ENCODE measurements at regions not wholly inside any gene's neighbourhood (a gene's known extent, or its start where the extent isn't known, plus 50 kb on each side); places are given as distances from the start of the nearest gene placed in this dataset.

DNA sequence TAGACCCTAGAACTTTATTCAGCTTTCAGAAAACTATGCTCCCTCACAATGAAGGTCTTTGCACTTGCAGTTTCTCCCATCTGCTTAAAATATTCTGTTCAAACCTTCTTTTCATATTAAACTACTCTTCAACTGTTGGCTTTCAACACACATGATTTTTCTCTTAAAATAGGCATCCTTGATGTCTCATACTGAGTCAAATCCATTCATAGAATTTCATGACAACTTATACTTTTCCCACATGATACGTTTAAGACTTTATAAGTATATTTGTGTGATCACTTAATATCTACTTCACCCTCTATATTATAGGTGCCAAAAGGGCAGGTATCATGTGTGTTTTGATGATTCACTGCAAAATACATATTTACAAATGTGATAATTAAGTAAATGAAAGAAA lies 412.5 kb downstream of the MMUT start:
- no peak for TF ChIP-seq CTCF (IDR thresholded peaks at IDR 0.05; ENCODE audit: unreplicated experiment)
- H3K9me3 Mint-ChIP-seq (ENCODE audit: unreplicated experiment), result no peaks in the 10 kb centered on the region
- no peak overlapping the region for H3K27ac Mint-ChIP-seq (ENCODE audit: unreplicated experiment)
- no peak for DNase-seq (ENCODE audit: low spot score)
- no peaks in the 10 kb centered on the region for H3K4me1 Mint-ChIP-seq (ENCODE audit: unreplicated experiment)
- H3K4me3 Mint-ChIP-seq (ENCODE audit: unreplicated experiment), result no peak overlapping the region
- H3K36me3 Mint-ChIP-seq (ENCODE audit: low read depth, unreplicated experiment), result no peaks in the 10 kb centered on the region
- no peaks in the 10 kb centered on the region for H3K27me3 Mint-ChIP-seq (ENCODE audit: unreplicated experiment)

DNA sequence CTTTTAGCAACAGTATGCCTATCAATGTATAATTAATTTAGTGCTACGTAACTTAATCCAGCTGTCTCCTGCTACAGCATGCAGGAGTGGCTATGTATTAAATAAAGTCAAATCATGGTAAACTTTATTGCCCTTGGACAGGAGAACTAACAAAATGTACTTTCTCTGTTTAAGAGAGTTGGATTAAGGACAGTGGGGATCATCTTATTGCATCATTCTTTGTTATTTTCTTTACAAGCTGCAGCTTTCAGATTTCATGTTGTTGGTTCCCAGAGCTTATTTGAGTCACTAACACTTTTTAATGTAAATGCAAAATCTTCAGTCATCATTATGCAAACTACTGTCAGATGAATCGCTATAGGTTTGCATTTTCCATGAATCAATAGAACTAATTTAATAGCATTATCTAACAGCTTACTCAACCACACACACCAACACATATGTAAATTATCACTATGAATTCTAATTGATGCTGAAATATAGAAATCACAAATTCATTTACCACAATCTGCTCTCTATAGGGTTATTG lies 424.7 kb downstream of the MMUT start:
- H3K27ac Mint-ChIP-seq (ENCODE audit: unreplicated experiment), result no peak overlapping the region
- TF ChIP-seq CTCF (IDR thresholded peaks at IDR 0.05; ENCODE audit: unreplicated experiment), result no peak

GRCh38 chr6:49030251-49031020 lies 432.6 kb downstream of the MMUT start:
- no peak for TF ChIP-seq CTCF (IDR thresholded peaks at IDR 0.05; ENCODE audit: unreplicated experiment)
- Mint-ChIP-seq H3K36me3 (ENCODE audit: low read depth, unreplicated experiment) (no peaks in the 10 kb centered on the region), H3K27ac (ENCODE audit: unreplicated experiment) (no peak overlapping the region), H3K9me3 (ENCODE audit: unreplicated experiment) (no peaks in the 10 kb centered on the region), H3K4me1 (ENCODE audit: unreplicated experiment) (no peaks in the 10 kb centered on the region), H3K27me3 (ENCODE audit: unreplicated experiment) (no peaks in the 10 kb centered on the region), H3K4me3 (ENCODE audit: unreplicated experiment) (no peak overlapping the region)
- DNase-seq (ENCODE audit: low spot score), result no peak

More for the DNA sequence above, 424.7 kb downstream of the MMUT start:
- H3K9me3 Mint-ChIP-seq (ENCODE audit: unreplicated experiment), result no peaks in the 10 kb centered on the region
- no peak overlapping the region for H3K4me3 Mint-ChIP-seq (ENCODE audit: unreplicated experiment)
- H3K27me3 Mint-ChIP-seq (ENCODE audit: unreplicated experiment), result no peaks in the 10 kb centered on the region
- no peak for DNase-seq (ENCODE audit: low spot score)
- no peaks in the 10 kb centered on the region for H3K36me3 Mint-ChIP-seq (ENCODE audit: low read depth, unreplicated experiment)
- no peaks in the 10 kb centered on the region for H3K4me1 Mint-ChIP-seq (ENCODE audit: unreplicated experiment)

GRCh38 chr6:49027644-49028043 lies 435.4 kb downstream of the MMUT start:
- no peak for DNase-seq (ENCODE audit: low spot score)
- H3K4me3 Mint-ChIP-seq (ENCODE audit: unreplicated experiment), result no peak overlapping the region
- H3K27ac Mint-ChIP-seq (ENCODE audit: unreplicated experiment), result no peak overlapping the region
- no peaks in the 10 kb centered on the region for H3K9me3 Mint-ChIP-seq (ENCODE audit: unreplicated experiment)
- no peaks in the 10 kb centered on the region for H3K36me3 Mint-ChIP-seq (ENCODE audit: low read depth, unreplicated experiment)
- TF ChIP-seq CTCF (IDR thresholded peaks at IDR 0.05; ENCODE audit: unreplicated experiment), result no peak
- H3K27me3 Mint-ChIP-seq (ENCODE audit: unreplicated experiment), result no peaks in the 10 kb centered on the region
- H3K4me1 Mint-ChIP-seq (ENCODE audit: unreplicated experiment), result no peaks in the 10 kb centered on the region
